ENCODE measurements at regions not wholly inside any gene's neighbourhood (a gene's known extent, or its start where the extent isn't known, plus 50 kb on each side); places are given as distances from the start of the nearest gene placed in this dataset.

DNA sequence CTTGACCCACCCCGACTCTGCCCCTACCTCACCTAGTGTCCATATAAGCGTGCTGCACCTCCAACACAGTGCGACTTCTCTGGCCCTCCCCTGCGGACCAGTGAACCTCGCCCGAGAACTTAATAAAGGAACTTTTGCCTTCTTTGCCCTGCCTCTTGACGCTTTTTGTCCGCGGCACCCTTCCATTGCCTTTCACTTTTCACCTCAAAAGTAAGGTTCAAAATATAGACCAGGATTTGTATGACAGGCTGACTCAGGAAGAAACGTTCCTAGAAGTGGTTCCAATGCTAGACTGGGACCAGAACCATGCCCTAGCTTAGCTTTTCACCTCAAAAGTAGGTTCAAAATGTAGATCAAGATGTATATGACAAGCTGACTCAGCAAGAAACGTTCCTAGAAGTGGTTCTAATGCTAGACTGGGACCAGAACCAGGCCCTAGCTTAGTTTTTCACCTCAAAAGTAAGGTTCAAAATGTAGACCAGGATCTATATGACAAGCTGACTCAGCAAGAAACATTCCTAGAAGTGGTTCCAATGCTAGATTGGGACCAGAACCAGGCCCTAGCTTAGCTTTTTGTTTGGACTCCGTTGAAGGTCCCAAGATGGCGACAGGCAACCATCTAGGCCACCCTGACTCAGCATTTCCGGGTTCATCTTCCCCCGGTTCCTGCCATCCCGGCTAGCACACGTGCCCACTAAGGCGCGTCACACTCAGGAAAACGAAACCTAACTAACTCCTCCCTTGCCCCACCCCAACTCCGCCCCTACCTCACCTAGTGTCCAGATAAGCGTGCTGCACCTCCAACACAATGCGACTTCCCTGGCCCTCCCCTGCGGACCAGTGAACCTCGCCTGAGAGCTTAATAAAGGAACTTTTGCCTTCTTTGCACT, 51.0 kb upstream of the TMEM97 start:
- H2BK5ac ChIP-seq (ENCODE audit: low read depth, low read length, poor library complexity, severe bottlenecking) = no peak overlapping the region
- peaks cover 6% of the 10 kb centered on the region for H3K9me3 ChIP-seq (ENCODE audit: control insufficient read depth, insufficient read depth, low read length)
- no peak overlapping the region for H3K27ac ChIP-seq (ENCODE audit: insufficient read depth, low read length)
- no peak overlapping the region for H2AK9ac ChIP-seq (replicated peaks; ENCODE audit: low read depth, low read length, poor library complexity)
- H4K91ac ChIP-seq (ENCODE audit: insufficient read depth, low read depth, low read length) = no peak overlapping the region
- H3K14ac ChIP-seq (replicated peaks; ENCODE audit: low read depth, low read length) = no peak overlapping the region
- H3K36me3 ChIP-seq (ENCODE audit: control insufficient read depth, insufficient read depth, low read length) = no peaks in the 10 kb centered on the region
- no peak overlapping the region for H4K8ac ChIP-seq (ENCODE audit: low read depth in 2 of 2, low read length in 2 of 2)
- no peak overlapping the region for H2AFZ ChIP-seq (replicated peaks; ENCODE audit: low read length, poor library complexity)
- no peaks in the 10 kb centered on the region for H4K20me1 ChIP-seq (ENCODE audit: insufficient read depth, low read length)
- no peak overlapping the region for H2BK15ac ChIP-seq (ENCODE audit: low read depth, low read length)
- 84% methylated on average over 13 of the region's 25 CpGs; no CpG with 5 or more reads in 1 of the 2 experiments for WGBS, 2 experiments (ENCODE audit: extremely low coverage in 2 of 2, insufficient read length in 1 of 2)
- no peak overlapping the region for H3K18ac ChIP-seq (ENCODE audit: low read depth, low read length)
- H3K9me1 ChIP-seq (ENCODE audit: insufficient read depth, low read length) = no peaks in the 10 kb centered on the region
- BruUV-seq (replicated peaks) = no TSS peak
- no peak overlapping the region for H3K56ac ChIP-seq (ENCODE audit: extremely low read depth, insufficient read depth, low read length)
- TF ChIP-seq CHD1 (IDR thresholded peaks at IDR 0.05; ENCODE audit: low read depth, low read length) (no peak), MAFK (IDR thresholded peaks at IDR 0.05; ENCODE audit: low read depth, low read length) (peak; percentile 92)
- H3K4ac ChIP-seq (ENCODE audit: low read depth, low read length) = no peak overlapping the region
- H3K27me3 ChIP-seq (ENCODE audit: control insufficient read depth, insufficient read depth, low read length) = peaks cover 15% of the 10 kb centered on the region
- no peak overlapping the region for H3K23ac ChIP-seq (ENCODE audit: low read depth, low read length)
- in situ Hi-C loops (cut with MboI; ENCODE audit: low sequenced_read_pairs) = no loop called here
- no peak overlapping the region for H3K9ac ChIP-seq (ENCODE audit: low read depth, low read length)
- dilution Hi-C loops (cut with HindIII; ENCODE audit: low sequenced_read_pairs, unreplicated experiment) = no loop called here
- H2BK120ac ChIP-seq (ENCODE audit: low read depth, low read length) = no peak overlapping the region
- CTCF ChIA-PET = no interaction called here
- no peaks in the 10 kb centered on the region for H3K4me1 ChIP-seq (ENCODE audit: control insufficient read depth, insufficient read depth, low read length)
- POLR2A ChIA-PET (ENCODE audit: unreplicated experiment) = no interaction called here
- H2AK5ac ChIP-seq (ENCODE audit: low read depth, low read length) = no peak overlapping the region
- no peaks in the 10 kb centered on the region for H3K79me1 ChIP-seq (ENCODE audit: low read depth in 1 of 2, low read length in 2 of 2)
- intact Hi-C loops (cut with micrococcal nuclease) = no loop called here
- H2BK20ac ChIP-seq (ENCODE audit: low read depth, low read length) = no peak overlapping the region
- ATAC-seq (ENCODE audit: low read depth) (no peak), DNase-seq (no peak)
- H3K4me2 ChIP-seq (ENCODE audit: low read depth, low read length) = no peak overlapping the region
- no peak overlapping the region for H3K4me3 ChIP-seq (ENCODE audit: insufficient read depth, low read depth, low read length)
- no peak overlapping the region for H4K5ac ChIP-seq (ENCODE audit: low read depth, low read length)
